BJ (cell line): ENCODE measurements at regions not wholly inside any gene's neighbourhood (a gene's known extent, or its start where the extent isn't known, plus 50 kb on each side); places are given as distances from the start of the nearest gene placed in this dataset.
"Not testable (repeated sequence)": the region's sequence is repeated elsewhere in the genome, so short reads cannot be mapped to it uniquely, and the experiment has no call there.

Experiments
- CTCF ChIA-PET: fragments of 350-600 bp; formaldehyde crosslinking; extraction: SDS; loops from one replicate; lab custom pipeline; 2021; ENCODE audit warnings: antibody characterized with exemption, inconsistent platforms; lab: Yijun Ruan, JAX
- POLR2A ChIA-PET: fragments of 300-600 bp; sonication (Branson Sonifier 250); formaldehyde crosslinking; extraction: SDS; loops from one replicate; lab custom pipeline; 2021; ENCODE audit warnings: antibody characterized with exemption; lab: Charles Lee
- DNase-seq: peaks from one replicate; pipeline ENCODE4 v3.0.0-alpha.2; 2011; ENCODE audit warnings: low read depth
- H3K27me3 ChIP-seq: 2 replicates; pipeline ENCODE4 v1.6.0; 2011; ENCODE audit warnings: low read length; ENCODE audit not compliant: control insufficient read depth, insufficient read depth
- H3K36me3 ChIP-seq: 2 replicates; pipeline ENCODE4 v1.5.1; 2011; ENCODE audit warnings: low read length; ENCODE audit not compliant: control insufficient read depth, insufficient read depth
- H3K4me3 ChIP-seq: 2 replicates; pipeline ENCODE4 v1.5.1; 2011; ENCODE audit warnings: low read depth, mild to moderate bottlenecking, control low read depth, low read length
- CTCF ChIP-seq: IDR thresholded peaks from 2 replicates; pipeline ENCODE4 v1.5.1; 2011; ENCODE audit warnings: low read depth, mild to moderate bottlenecking, control low read depth, inconsistent platforms, low read length, moderate library complexity; ENCODE audit not compliant: insufficient read depth

GRCh38 chr4:75287738-75288517, 226.3 kb downstream of the RCHY1 start:
- TF ChIP-seq CTCF = no peak
- CTCF ChIA-PET = no interaction called here

GRCh38 chr4:75285837-75286236, 228.4 kb downstream of the RCHY1 start:
- TF ChIP-seq CTCF = no peak
- DNase-seq = no peak
- POLR2A ChIA-PET = no interaction called here
- no peaks in the 10 kb centered on the region for H3K36me3 ChIP-seq
- CTCF ChIA-PET = no interaction called here
- no peak overlapping the region for H3K4me3 ChIP-seq
- no peaks in the 10 kb centered on the region for H3K27me3 ChIP-seq

More at GRCh38 chr4:75287738-75288517, 226.3 kb downstream of the RCHY1 start:
- no peak overlapping the region for H3K4me3 ChIP-seq
- DNase-seq = no peak
- no peaks in the 10 kb centered on the region for H3K27me3 ChIP-seq
- no peaks in the 10 kb centered on the region for H3K36me3 ChIP-seq
- POLR2A ChIA-PET = no interaction called here

- H3K27me3 ChIP-seq = no peaks in the 10 kb centered on the region
- ChIA-PET POLR2A (no interaction called here), CTCF (no interaction called here)
- no peak for DNase-seq
- no peak for TF ChIP-seq CTCF
- H3K4me3 ChIP-seq = no peak overlapping the region
- no peaks in the 10 kb centered on the region for H3K36me3 ChIP-seq
Observed at GRCh38 chr4:75284831-75285230, 229.4 kb downstream of the RCHY1 start.

- DNase-seq, H3K4me3 ChIP-seq, POLR2A ChIA-PET, H3K27me3 ChIP-seq, H3K36me3 ChIP-seq, CTCF ChIA-PET: not testable (repeated sequence)
Observed at GRCh38 chr4:75280461-75280860, 233.7 kb downstream of the RCHY1 start.

GRCh38 chr4:75259306-75259705, 254.9 kb downstream of the RCHY1 start:
- ChIA-PET POLR2A (no interaction called here), CTCF (no interaction called here)
- Histone ChIP-seq H3K36me3 (no peaks in the 10 kb centered on the region), H3K27me3 (no peaks in the 10 kb centered on the region), H3K4me3 (no peak overlapping the region)
- no peak for DNase-seq
- TF ChIP-seq CTCF = no peak

- ChIA-PET CTCF (no interaction called here), POLR2A (no interaction called here)
- DNase-seq = no peak
- TF ChIP-seq CTCF = no peak
- Histone ChIP-seq H3K36me3 (no peaks in the 10 kb centered on the region), H3K27me3 (no peaks in the 10 kb centered on the region), H3K4me3 (no peak overlapping the region)
Observed at GRCh38 chr4:75255261-75255660, 258.9 kb downstream of the RCHY1 start.
